Fibroblast of skin of scalp (primary cell): ENCODE measurements at regions not wholly inside any gene's neighbourhood (a gene's known extent, or its start where the extent isn't known, plus 50 kb on each side); places are given as distances from the start of the nearest gene placed in this dataset.

ENCODE experiments used
- DNase-seq: peaks from one replicate; pipeline ENCODE4 v3.0.0-alpha.2; 2013

DNA sequence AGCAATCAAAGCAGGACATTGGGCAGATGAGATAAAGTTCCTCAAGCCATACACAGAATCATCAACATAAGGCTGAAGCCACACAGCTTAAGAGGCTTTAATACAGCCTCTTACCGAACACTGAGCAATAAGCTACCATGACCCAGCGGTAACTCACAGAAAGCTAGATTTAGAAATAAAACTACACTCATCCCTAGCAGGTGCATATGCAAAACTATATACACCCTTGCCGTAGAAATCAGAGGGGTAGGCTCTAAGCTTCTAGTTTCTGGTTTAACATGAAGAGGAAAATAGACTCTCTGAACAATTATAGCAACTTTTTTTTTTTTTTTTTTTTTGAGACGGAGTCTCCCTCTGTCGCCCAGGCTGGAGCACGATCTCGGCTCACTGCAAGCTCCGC is 428.8 kb upstream of the FIGN start:
- DNase-seq, result no peak

- DNase-seq, result no peak
These were observed 419.8 kb upstream of the FIGN start for GRCh38 chr2:164155558-164155957.

GRCh38 chr2:164151522-164151921 is 415.7 kb upstream of the FIGN start:
- DNase-seq, result no peak

- no peak for DNase-seq
These were observed 414.8 kb upstream of the FIGN start for GRCh38 chr2:164150604-164151003.

DNA sequence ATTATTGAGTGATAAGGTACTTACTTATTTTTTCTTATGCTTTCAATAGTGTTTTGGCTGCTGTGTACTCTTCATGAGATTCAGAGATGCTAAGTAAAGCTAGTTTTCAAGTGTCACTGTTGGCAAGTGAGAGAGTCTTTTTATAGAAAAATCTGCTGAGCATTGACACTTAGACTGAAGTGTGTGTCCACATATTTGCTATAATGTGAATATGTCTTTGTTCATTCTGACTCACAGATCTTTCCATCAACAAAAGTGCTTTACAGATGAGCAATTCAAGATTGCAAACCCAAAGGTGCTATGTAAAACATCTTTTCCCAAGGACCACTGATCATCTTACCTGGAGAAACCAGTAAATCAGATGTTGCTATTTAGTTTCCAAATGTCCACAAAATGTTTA is 410.6 kb upstream of the FIGN start:
- no peak for DNase-seq

DNA sequence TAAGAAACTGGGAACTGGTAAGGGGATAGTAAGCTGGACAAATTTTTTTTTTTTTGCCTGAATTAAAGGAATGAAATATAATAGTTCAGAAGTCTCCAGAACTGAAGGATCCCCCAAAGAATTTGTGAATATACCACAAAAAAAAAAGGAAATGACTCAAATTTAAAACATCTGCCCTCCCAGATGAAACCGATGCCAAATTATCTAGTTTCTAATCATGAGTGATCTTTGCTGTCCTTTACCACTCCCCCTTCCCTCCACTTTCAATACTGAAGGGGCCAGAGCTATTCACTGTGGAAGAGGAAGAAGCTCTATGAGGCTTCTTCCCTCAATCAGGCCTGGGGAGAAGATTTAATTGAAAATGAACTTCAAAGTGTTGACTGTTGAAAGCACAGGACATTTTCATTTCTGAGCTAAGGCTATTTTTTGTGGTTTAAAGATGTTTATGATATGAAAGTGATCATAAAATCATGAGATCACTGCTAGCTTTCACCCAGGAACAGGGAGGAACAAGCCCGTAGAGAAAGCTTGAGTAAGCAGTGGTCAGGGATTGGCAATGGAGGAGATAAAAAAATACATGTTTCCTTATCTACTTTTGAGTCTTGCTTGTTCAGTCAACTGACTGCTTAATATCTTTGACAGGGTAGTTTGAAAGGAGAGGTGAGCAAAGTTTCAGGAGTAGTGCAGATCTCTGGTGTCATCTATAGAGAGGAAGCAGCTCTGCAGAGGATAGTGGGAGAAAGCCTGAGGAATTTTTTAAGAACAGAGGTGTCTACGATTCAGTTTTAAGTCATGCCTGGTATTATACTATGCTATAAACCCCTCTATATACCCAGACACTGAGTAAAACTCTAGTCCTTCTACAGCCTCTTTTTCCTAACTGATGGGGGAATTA is 409.5 kb upstream of the FIGN start:
- peak; percentile 68 for DNase-seq

- DNase-seq, result no peak
These were observed 407.5 kb upstream of the FIGN start for GRCh38 chr2:164143183-164143930.

- DNase-seq, result no peak
These were observed 406.9 kb upstream of the FIGN start for GRCh38 chr2:164142755-164143154.

- DNase-seq, result no peak
These were observed 405.5 kb upstream of the FIGN start for GRCh38 chr2:164141271-164141670.

DNA sequence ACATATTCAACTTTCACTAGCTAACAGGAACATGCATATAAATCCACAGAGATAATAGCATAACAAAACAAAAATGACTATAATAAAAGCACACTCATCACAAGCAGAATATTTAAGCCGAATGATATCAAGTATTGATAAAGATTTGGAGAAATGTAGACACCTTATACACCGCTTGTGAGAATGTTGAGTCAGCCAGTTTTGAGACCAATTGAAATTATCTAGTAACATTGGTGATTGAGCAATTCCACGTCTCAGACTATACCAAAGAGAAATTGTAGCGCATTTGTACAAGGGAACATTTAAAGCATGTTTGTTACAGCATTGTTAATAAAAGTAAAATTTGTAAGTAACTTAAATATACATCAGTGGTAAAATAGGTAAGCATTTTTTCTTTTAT is 402.9 kb upstream of the FIGN start:
- DNase-seq, result no peak

GRCh38 chr2:164134336-164134735 is 398.5 kb upstream of the FIGN start:
- DNase-seq, result no peak

- no peak for DNase-seq
These were observed 392.2 kb upstream of the FIGN start for GRCh38 chr2:164127971-164128527.

GRCh38 chr2:164126960-164127660 is 391.3 kb upstream of the FIGN start:
- peak; percentile 12 for DNase-seq

DNA sequence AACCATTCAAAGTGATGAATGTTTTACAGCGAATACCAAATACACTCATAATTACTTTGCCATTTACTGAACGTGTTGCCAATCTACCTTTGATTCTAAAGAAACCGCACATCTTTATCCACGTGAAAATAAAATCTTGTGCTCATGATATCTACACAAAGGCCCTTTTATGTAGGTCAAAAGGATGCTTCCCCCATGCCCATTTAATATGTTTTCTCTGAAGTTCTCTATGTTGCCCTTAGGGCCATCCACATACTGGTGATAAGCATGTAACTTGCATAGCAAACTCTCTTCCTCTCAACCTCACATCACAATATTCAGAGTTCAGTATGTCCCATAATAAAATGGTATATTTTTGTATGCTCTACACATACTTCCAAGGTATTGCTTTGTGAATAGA is 380.0 kb upstream of the FIGN start:
- DNase-seq, result no peak

GRCh38 chr2:164114937-164115336 is 379.1 kb upstream of the FIGN start:
- DNase-seq, result no peak

DNA sequence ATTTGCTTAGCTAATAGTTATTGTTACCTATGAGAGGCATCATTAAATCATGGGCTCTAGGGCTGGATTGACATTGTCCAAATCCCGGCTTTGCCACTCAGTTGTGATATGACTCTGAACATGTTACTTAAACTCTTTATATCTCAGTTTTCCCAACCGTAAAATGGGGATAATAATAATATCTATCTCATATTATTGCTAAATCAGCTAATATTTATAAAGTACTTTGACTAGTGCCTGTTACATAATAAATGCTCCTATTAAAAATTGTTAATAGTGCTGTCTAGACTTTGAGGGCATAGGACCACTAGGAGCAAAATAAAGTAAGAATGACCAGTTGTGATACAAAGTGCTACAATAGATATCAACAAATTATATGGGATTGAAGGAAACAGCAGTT is 376.3 kb upstream of the FIGN start:
- no peak for DNase-seq

DNA sequence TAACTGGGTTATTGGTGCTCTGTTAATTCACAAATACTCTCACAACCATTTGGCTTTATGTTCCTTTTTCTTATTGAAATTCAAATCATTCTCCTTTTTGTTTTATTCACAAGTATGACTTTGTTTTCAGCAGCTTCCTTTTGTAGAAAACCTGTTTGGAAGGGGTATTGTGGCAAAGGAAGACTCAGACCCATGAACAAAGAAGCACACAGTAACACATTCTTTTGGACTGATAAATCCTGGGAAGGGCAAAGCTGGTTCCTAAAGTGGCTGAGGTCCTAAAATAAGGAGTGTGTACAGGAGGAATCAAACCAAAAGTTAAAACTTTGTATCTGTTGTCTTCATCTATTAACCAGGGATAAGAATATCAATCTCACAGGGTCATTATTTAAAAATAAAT is 374.7 kb upstream of the FIGN start:
- no peak for DNase-seq

- DNase-seq, result no peak
These were observed 373.2 kb upstream of the FIGN start for GRCh38 chr2:164109006-164109405.

DNA sequence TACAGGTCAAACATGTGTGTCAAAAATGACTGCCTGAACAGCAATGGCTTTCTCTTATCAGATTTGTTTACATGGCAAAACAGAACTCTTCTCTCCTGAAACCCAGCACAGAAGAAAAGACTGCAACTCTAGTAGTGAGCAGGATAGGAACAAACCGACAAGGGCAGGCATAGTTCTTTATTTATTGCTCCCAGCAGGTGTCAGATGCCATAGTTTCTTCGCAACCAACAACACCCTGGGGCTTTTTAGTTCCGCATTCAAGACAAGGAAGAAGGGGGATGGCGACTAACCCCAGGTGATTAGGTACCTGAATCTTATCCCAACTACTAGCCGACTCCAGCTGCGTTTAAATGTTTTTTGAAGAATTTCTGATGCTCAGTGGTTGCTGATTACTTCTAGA is 367.5 kb upstream of the FIGN start:
- no peak for DNase-seq

DNA sequence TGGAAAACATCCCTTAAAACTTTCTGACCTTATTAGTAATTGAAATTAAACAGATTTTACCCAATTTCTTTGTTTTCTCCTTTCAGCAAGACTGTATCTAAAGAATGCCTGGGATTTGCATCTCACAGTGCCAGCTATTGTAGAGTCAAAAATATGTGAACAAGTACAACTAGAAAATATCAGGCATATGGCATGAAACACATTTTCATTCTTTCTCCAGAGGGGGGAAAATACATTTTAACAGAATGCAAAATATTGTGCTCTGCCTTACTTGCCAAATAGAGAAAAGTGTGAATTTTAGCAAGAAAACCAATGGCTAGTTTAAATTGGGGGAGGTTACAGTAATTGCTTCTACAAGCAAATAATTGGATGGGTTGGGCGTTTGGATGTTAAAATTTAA is 366.6 kb upstream of the FIGN start:
- DNase-seq, result no peak

DNA sequence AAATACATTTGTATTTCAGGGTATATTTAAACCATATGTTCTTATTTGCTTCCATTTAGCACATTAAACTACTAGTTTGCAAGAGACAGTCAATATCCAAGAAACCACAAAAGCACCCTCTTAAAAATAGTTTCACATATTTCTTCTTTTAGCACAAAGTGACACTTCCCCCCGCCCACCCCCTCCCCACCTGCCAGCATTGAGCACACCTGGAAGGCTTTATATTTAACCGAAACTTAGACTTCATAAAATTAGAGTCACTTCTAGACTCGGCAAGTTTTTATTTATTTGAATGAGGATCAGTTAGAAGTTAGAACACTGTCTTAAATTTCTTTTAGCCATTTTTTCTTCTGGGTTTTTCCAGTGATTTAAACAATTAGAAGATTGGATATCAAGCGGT is 355.9 kb upstream of the FIGN start:
- DNase-seq, result no peak

DNA sequence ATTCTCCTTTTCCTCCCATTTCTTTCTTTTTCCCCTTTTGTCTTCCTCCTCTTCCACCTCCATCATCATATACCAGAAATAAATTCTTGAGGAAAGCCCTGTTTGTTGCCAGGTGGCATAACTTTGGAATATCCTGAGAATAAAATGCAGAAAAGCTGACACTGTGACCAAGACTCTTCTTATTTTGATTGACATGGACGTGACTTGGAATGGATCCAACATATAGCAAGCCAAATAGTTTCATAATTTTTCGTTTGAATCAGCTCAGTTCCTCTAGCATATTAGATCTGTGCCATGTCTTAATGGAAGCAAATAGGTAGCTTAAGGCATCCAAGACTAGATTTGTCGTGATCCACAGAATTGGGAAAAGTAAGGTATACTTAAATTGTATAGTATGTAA is 354.7 kb upstream of the FIGN start:
- no peak for DNase-seq

DNA sequence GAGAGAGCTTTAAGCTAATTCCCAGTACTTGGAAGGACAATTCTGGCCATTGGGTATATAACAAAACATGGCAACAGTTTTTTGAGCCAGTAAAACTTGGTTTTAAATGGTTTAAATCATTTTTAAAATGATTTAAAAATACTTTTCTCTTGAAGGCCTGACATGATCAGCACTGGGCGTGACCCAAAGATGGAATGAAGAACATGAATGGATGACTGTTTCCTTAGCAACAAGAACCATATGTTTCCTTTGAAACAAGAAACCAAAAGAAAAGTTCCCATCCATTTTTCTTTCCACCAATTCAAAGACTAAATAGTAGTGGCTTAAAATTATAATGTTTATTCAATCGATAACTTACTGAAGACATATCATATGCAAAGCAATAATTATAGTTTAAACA is 348.3 kb upstream of the FIGN start:
- peak; percentile 2 for DNase-seq
